H9 (cell line): ENCODE measurements at regions not wholly inside any gene's neighbourhood (a gene's known extent, or its start where the extent isn't known, plus 50 kb on each side); places are given as distances from the start of the nearest gene placed in this dataset.

Source experiments
- DNase-seq: peaks from one replicate; pipeline ENCODE4 v3.0.0-alpha.2; 2017
- H2AFZ ChIP-seq: one replicate; pipeline ENCODE4 v1.6.1; 2013; ENCODE audit warnings: mild to moderate bottlenecking, low read length, control low read depth, moderate library complexity
- H2AK5ac ChIP-seq: 2 replicates; pipeline ENCODE4 v1.6.1; 2013; ENCODE audit warnings: low read length, control low read depth, mixed read lengths; ENCODE audit not compliant: insufficient read length
- H2BK120ac ChIP-seq: one replicate; pipeline ENCODE4 v1.6.1; 2013; ENCODE audit warnings: low read depth, mild to moderate bottlenecking, low read length, control low read depth, inconsistent platforms; ENCODE audit not compliant: poor library complexity, severe bottlenecking
- H2BK12ac ChIP-seq: 2 replicates; pipeline ENCODE4 v1.6.1; 2013; ENCODE audit warnings: low read length, control low read depth, mixed read lengths, low read depth; ENCODE audit not compliant: insufficient read length
- H2BK15ac ChIP-seq: 2 replicates; pipeline ENCODE4 v1.6.1; 2013; ENCODE audit warnings: low read depth, low read length, control low read depth
- H2BK20ac ChIP-seq: one replicate; pipeline ENCODE4 v1.6.1; 2013; ENCODE audit warnings: low read depth, mild to moderate bottlenecking, low read length, control low read depth, inconsistent platforms; ENCODE audit not compliant: poor library complexity, severe bottlenecking
- H2BK5ac ChIP-seq: 2 replicates; pipeline ENCODE4 v1.6.1; 2013; ENCODE audit warnings: low read length, control low read depth, mixed read lengths; ENCODE audit not compliant: insufficient read length
- H3K14ac ChIP-seq: 2 replicates; pipeline ENCODE4 v1.6.1; 2013; ENCODE audit warnings: low read length, control low read depth; ENCODE audit not compliant: insufficient read depth
- H3K18ac ChIP-seq: 2 replicates; pipeline ENCODE4 v1.6.1; 2013; ENCODE audit warnings: low read depth, mild to moderate bottlenecking, mixed read lengths, low read length, control low read depth; ENCODE audit not compliant: insufficient read length
- H3K23ac ChIP-seq: 2 replicates; pipeline ENCODE4 v1.6.1; 2013; ENCODE audit warnings: low read length, control low read depth, mixed read lengths, low read depth; ENCODE audit not compliant: insufficient read length
- H3K23me2 ChIP-seq: 2 replicates; pipeline ENCODE4 v1.6.1; 2013; ENCODE audit warnings: low read depth, mild to moderate bottlenecking, mixed read lengths, low read length, control low read depth; ENCODE audit not compliant: insufficient read length, poor library complexity, severe bottlenecking
- H3K27ac ChIP-seq: 2 replicates; pipeline ENCODE4 v1.5.1; 2013; ENCODE audit warnings: low read length, control low read depth, mixed read lengths, low read depth; ENCODE audit not compliant: insufficient read length
- H3K27me3 ChIP-seq: 2 replicates; pipeline ENCODE4 v1.6.1; 2013; ENCODE audit warnings: low read length, control low read depth, inconsistent platforms; ENCODE audit not compliant: insufficient read depth
- H3K4ac ChIP-seq: 2 replicates; pipeline ENCODE4 v1.6.1; 2013; ENCODE audit warnings: low read depth, mild to moderate bottlenecking, control low read depth, inconsistent platforms, low read length, moderate library complexity
- H3K4me1 ChIP-seq: 2 replicates; pipeline ENCODE4 v1.6.1; 2013; ENCODE audit warnings: low read length, control low read depth, inconsistent platforms; ENCODE audit not compliant: insufficient read depth
- H3K4me2 ChIP-seq: 2 replicates; pipeline ENCODE4 v1.6.1; 2013; ENCODE audit warnings: low read length, control low read depth, mixed read lengths; ENCODE audit not compliant: insufficient read length, insufficient read depth
- H3K56ac ChIP-seq: 2 replicates; pipeline ENCODE4 v1.6.1; 2013; ENCODE audit warnings: low read depth, mild to moderate bottlenecking, mixed read lengths, low read length, control low read depth; ENCODE audit not compliant: insufficient read length
- H3K79me1 ChIP-seq: 2 replicates; pipeline ENCODE4 v1.6.1; 2013; ENCODE audit warnings: low read depth, mild to moderate bottlenecking, moderate library complexity, low read length, control low read depth, inconsistent platforms; ENCODE audit not compliant: insufficient read depth, poor library complexity, severe bottlenecking
- H3K79me2 ChIP-seq: 2 replicates; pipeline ENCODE4 v1.6.1; 2013; ENCODE audit warnings: low read length, control low read depth, inconsistent platforms; ENCODE audit not compliant: insufficient read depth
- H3K9ac ChIP-seq: 2 replicates; pipeline ENCODE4 v1.6.1; 2013; ENCODE audit warnings: low read length, control low read depth, mixed read lengths; ENCODE audit not compliant: insufficient read length; ENCODE audit errors: extremely low read depth
- H3K9me3 ChIP-seq: one replicate; pipeline ENCODE4 v1.6.1; 2013; ENCODE audit warnings: low read depth, low read length, inconsistent platforms; ENCODE audit not compliant: control insufficient read depth
- H3T11ph ChIP-seq: one replicate; pipeline ENCODE4 v1.6.1; 2013; ENCODE audit warnings: mild to moderate bottlenecking, low read length, control low read depth, inconsistent platforms
- H4K20me1 ChIP-seq: one replicate; pipeline ENCODE4 v1.6.1; 2013; ENCODE audit not compliant: control insufficient read depth, insufficient read length, insufficient read depth
- H4K5ac ChIP-seq: 2 replicates; pipeline ENCODE4 v1.6.1; 2013; ENCODE audit warnings: low read depth, mild to moderate bottlenecking, mixed read lengths, low read length, control low read depth; ENCODE audit not compliant: insufficient read length
- H4K8ac ChIP-seq: replicated peaks from 2 replicates; pipeline ENCODE4 v1.6.1; 2013; ENCODE audit warnings: low read length, control low read depth, mixed read lengths, low read depth; ENCODE audit not compliant: insufficient read length
- H4K91ac ChIP-seq: 2 replicates; pipeline ENCODE4 v1.6.1; 2013; ENCODE audit warnings: low read depth, mild to moderate bottlenecking, moderate library complexity, mixed read lengths, low read length, control low read depth; ENCODE audit not compliant: insufficient read length
- H3K27ac Mint-ChIP-seq, 3 experiments: 2 replicates in 2 of 3; 3 replicates in 1 of 3; pipeline ENCODE4 v1.8.0; 2020 to 2021; ENCODE audit warnings: mixed read lengths in 3 of 3, mild to moderate bottlenecking in 1 of 3, moderate library complexity in 1 of 3
- H3K27me3 Mint-ChIP-seq: 2 replicates; pipeline ENCODE4 v1.8.0; 2021; ENCODE audit warnings: low read depth, mild to moderate bottlenecking, moderate library complexity, mixed read lengths
- H3K36me3 Mint-ChIP-seq, 3 experiments: 2 replicates in 2 of 3; 3 replicates in 1 of 3; pipeline ENCODE4 v1.8.0; 2020 to 2021; ENCODE audit warnings: low read depth in 3 of 3, mixed read lengths in 3 of 3; ENCODE audit not compliant: insufficient read depth in 1 of 3
- H3K4me1 Mint-ChIP-seq, 2 experiments: 2 replicates each; pipeline ENCODE4 v1.8.0; 2020; ENCODE audit warnings: mixed read lengths in 2 of 2
- H3K4me3 Mint-ChIP-seq, 2 experiments: 2 replicates in 1 of 2; 3 replicates in 1 of 2; pipeline ENCODE4 v1.8.0; 2020 to 2021; ENCODE audit warnings: mild to moderate bottlenecking in 2 of 2, mixed read lengths in 2 of 2, moderate library complexity in 1 of 2
- H3K9me3 Mint-ChIP-seq, 2 experiments: 2 replicates in 1 of 2; 3 replicates in 1 of 2; pipeline ENCODE4 v1.8.0; 2020; ENCODE audit warnings: mild to moderate bottlenecking in 2 of 2, mixed read lengths in 2 of 2, moderate library complexity in 1 of 2
- CTCF ChIP-seq: fragments of 200-600 bp; sonication (generic); conservative IDR thresholded peaks from 3 replicates; pipeline ENCODE4 v1.8.0; 2021; ENCODE audit warnings: antibody characterized with exemption, mild to moderate bottlenecking
- WGBS: extraction: QIAGEN DNeasy Blood & Tissue Kit; methylation state at CpG from one replicate; pipeline ENCODE4 v1.1.7; 2013; ENCODE audit warnings: missing lambda C conversion rate, low lambda C conversion rate, mixed read lengths; ENCODE audit not compliant: insufficient read length; ENCODE audit errors: extremely low coverage; 5-methylcytosine and 5-hydroxymethylcytosine counted together

- Histone ChIP-seq H3K79me1 (no peaks in the 10 kb centered on the region), H2AK5ac (no peak overlapping the region), H3T11ph (no peak overlapping the region), H3K9me3 (no peaks in the 10 kb centered on the region), H3K79me2 (no peaks in the 10 kb centered on the region), H3K23ac (no peak overlapping the region), H3K18ac (no peak overlapping the region), H2BK20ac (no peak overlapping the region), H4K8ac (no peak overlapping the region), H3K4me2 (no peak overlapping the region), H3K4me1 (peaks cover 3% of the 10 kb centered on the region; the same call in 1 of the 2 replicates), H3K23me2 (no peaks in the 10 kb centered on the region), H2BK5ac (no peak overlapping the region), H2BK15ac (no peak overlapping the region), H4K20me1 (no peaks in the 10 kb centered on the region), H3K27me3 (no peaks in the 10 kb centered on the region), H2AFZ (no peak overlapping the region), H3K56ac (no peak overlapping the region), H3K4ac (no peak overlapping the region), H4K91ac (no peak overlapping the region), H2BK12ac (no peak overlapping the region), H3K9ac (no peak overlapping the region), H3K27ac (no peak overlapping the region), H4K5ac (no peak overlapping the region), H3K14ac (no peak overlapping the region), H2BK120ac (no peak overlapping the region)
- peaks cover 8 to 11% of the 10 kb centered on the region in 2 experiments for H3K4me1 Mint-ChIP-seq
- no peak for TF ChIP-seq CTCF
- H3K36me3 Mint-ChIP-seq: no peaks in the 10 kb centered on the region
- no CpG with 5 or more reads among the region's 2 CpGs for WGBS
- DNase-seq: no peak
- no peaks in the 10 kb centered on the region for H3K9me3 Mint-ChIP-seq
- no peak overlapping the region for H3K27ac Mint-ChIP-seq
- H3K4me3 Mint-ChIP-seq: no peak overlapping the region
- peaks cover 16% of the 10 kb centered on the region for H3K27me3 Mint-ChIP-seq
Observed at GRCh38 chr17:73795730-73796129, 151.5 kb upstream of the SDK2 start.
